Activated naive CD4-positive, alpha-beta T cell treated with anti-CD3 and anti-CD28 coated beads, Interleukin-2, amount 50 U/mL, for 16 hours (primary cell): ENCODE measurements at regions not wholly inside any gene's neighbourhood (a gene's known extent, or its start where the extent isn't known, plus 50 kb on each side); places are given as distances from the start of the nearest gene placed in this dataset.

Experiments used
- DNase-seq: peaks from one replicate; pipeline ENCODE4 v3.0.0-alpha.2; 2020

DNA sequence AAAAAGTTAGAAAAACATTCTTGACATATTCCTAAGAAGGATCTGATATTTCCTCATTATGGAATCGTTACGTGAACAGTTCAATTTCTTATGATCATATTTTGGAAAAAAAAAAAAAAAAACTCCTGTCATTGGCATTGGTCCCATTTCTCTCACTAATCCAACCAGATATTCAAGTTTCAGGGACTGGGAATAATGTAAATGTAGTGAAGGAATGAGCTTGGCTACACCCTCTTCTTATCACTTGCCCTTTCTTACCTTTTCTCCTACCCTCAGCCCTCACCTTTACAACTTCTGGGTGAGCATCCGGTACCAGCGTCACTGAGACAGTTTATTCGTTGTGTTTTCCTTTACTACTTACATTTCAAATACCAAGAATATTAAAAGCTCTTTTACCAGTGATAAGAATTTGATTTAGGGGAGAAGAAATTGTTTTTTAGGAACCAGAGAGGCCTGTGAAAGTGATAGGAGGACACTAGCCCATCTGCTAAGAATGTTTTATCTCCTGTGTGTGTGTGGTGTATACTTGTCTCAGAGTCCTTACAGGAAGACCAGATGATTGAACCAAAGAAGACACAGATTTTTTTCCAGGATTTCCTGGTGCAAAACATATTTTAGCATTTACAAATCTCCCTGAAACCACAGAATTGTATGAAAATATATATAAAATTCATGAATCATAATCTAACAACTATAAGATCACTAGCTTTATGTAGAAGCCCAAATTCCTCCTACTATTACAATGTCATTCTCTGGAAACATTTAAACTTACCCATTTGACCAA is 946.7 kb downstream of the ZPLD1 start:
- DNase-seq: no peak

DNA sequence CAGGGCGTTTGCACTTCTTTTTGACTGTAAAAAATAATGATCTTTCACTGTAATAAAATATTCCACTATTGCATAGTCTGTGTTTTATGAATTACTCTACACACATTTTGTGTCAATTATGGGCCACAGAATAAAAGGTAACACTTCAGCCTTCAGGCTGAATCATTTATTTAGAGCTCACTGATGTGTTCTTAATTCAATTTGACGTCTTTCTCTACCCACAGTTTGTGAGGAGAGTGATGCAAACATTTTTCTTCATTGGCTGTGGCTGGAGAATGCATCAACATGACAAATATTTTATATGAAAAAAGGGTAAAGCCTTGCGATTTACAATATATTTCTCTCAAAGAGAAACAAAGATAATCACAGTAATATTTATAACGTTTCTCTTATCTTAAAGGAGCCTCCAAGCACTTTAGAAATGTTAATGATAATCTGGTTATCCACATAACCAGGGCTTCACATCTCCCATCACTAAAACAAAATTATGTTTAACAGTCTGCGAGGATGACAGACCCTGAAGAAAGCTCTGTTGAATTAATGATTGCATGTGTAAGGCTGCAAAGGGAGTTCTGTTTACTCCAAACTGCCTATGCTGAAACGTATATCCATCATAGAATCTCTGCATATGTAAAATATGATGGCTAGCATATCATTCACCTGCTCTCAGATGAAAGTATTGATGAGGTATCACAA is 951.3 kb downstream of the ZPLD1 start:
- DNase-seq: no peak

DNA sequence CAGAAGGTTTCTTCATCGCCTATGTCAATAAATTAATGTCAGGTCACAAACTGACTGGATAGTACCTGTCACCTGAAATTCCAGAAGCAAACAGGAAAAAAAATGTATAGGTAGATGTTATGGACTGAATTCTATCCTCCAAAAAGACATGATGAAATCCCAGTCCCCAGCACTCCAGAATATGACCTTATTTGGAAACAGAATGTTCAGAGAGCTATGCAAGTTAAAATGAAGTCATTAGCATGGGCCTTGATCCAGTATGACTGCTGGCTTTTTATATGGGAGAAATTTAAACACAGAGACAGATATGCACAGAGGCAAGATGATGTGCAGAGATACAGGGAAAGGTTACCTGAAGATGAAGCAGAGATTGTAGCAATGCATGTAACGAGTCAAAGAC is 953.4 kb downstream of the ZPLD1 start:
- no peak for DNase-seq

DNA sequence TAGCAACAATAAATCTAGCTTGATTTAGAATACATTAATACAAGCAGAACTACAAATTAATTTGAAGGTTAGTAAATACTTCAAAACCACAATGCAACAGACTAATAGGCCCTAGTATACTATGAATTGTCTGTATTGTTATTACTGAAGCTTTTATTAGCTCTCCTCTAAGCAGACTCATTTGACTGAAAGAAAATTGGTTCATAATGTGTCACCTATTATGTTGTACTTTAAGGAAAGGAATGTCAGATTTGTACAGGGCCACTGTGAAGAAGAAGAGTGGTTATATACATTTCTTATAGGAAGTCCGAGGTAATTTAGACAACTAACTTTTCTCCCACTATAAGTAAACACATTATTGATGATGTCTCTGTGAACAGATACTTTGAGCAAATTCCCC is 954.5 kb downstream of the ZPLD1 start:
- DNase-seq: no peak

DNA sequence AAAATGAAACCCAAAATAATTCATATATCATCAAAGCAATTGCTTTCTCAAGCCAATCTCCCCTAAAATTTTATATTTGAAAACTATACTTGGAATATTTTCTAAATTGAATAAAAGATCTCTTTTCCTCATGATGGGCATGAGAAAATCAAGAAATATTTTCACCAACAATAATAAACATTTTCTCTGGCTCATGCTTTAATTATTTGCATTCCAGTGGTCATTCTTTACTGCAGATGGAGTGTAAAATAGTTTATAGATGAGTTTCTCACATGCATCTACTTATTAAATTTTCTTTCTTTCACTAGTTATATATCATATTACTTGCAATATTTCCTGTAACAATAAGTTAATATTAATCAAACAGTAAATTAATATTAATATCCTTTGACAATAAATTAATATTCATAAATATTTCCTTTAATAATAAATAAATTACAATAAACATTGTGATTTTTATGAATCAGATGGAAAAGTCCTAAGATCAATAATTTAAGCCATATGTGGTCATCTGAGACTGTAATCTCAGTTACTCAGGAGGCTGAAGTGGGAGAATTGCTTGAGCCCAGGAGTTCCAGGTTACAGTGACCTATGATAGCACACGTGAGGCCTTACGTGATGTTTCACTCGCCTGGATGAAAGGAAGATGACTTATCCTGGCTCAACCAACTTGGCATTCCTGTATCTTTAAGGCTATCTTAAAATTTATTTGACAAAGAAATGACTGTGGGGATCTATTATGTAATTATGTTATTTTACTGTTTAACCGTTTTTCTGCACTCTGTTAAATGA is 958.8 kb downstream of the ZPLD1 start:
- no peak for DNase-seq

DNA sequence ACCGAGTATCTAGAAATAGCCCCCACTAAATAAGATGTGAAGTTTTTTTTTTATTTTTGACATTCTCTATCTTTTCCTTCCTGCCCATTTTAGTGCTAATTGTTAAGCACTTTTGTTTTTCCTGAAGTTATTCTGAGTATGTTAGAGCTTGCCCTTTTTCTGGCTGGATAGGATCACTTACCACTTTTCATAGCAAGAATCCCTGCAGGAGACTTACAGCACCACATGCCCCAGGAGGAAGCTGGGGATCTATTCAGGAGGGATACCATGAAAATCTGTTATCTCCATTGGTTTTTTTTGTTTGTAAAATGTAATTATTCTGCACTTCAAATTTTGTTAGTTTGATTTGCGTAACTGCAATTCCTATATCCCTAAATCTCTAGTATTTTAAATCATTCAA is 968.4 kb downstream of the ZPLD1 start:
- no peak for DNase-seq

DNA sequence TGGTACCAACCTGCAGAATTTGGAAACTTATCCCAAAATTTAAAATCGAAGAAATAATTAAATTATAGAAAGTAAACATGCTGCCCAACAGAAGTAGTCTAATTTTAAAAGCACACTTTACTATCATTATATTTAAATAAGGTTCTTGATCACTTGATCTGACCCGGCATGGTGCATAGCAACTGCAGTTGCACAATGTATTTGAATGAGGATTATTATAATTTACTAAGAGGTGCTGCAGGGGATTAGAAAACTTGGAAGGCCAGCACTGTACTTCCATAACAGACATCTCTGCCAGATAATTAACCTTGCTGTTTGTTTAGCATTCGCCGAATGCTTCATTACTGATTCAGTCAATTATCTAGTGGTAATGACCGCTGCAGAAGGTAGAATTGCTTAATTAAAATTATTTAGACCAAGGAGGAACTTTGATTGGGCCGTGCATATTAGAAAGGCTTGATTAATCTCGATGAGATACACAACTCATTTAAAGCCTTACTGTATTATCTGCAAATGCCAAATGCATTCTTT is 971.6 kb downstream of the ZPLD1 start:
- no peak for DNase-seq

DNA sequence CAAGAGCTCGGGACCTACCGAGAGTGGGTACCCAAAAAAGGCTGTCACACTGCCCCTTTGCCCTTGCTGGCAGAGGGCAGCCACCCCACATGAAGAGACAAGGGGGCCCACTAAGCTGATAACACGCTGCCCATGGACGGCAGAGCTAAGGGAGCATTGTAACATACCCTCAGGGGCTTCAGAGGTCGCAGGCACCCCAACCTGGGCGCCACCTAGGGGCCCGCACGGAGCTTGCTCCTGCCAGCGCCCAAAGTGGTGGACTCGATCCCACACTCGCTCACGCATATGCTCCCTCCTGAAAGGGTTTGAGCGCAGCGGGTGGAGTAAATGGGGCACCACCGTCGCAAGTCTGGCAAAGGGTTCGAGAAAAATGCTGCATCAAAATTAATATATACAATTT is 975.4 kb downstream of the ZPLD1 start:
- peak; percentile 8 for DNase-seq

DNA sequence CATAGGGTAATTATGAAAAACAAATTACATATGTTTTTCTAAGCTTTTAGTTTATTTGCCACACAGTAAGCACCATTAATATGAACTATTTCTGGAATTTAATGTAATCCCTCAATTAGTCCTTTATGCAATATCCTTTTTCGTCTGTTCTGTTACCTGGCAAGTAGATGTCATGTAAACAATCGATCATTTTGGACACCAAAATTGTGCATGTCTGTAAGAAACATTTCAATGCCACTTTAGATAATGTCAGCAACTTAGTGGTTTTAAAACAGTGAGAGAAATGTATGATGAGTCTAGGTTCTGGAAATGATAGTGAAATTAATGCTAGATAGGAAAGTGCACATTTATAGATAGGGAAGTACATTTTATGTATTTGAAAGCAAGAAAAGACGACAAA is 986.6 kb downstream of the ZPLD1 start:
- DNase-seq: no peak

DNA sequence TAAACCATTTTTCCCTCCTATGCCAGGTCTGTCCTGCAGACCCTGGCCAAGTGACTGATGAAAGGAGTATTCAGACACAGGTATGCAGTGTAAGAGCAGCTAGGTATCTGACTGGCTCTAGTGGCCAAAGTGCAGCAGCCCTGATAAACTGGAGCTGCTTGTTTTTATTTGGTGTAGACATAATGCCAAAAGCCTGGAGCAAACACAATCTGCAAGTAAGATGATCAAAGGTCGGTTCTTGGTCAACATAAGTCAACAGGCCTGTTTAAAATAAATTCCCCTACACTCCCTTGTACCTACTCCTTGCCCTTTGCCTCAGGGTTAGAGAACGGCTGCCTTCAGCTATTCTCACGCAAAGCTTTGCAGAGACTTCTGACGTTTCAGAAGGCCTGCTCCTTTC is 1003.1 kb downstream of the ZPLD1 start:
- DNase-seq: no peak

DNA sequence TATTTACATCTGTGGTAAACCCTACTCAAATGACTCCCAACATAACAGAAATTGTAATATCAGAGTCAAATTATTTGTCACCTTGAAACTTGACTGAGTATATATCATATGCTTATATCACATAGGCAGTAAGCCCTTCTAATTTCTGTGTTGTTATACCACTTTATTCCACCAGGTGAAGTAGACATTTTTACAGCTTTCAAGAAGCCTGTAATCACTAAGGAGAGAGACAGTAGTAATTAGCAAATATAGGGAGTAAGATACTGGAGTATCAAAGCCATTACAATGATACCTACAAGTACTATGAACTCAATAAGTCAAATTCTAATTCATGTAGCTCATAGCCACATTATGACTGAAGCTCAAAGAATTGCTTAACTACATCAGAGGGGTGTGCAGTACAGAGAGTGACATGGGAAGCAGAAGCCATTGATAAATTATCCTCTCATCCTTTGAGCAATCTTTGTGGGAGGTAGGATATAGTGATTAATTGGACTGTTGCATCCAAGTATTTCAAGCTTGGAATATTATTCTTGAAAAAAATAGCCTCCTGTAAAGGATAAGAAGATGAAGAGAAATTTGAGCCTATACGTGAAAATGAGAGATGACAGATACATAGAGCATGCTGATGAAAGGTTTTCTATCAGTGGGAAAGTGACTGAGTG is 1005.9 kb downstream of the ZPLD1 start:
- no peak for DNase-seq

DNA sequence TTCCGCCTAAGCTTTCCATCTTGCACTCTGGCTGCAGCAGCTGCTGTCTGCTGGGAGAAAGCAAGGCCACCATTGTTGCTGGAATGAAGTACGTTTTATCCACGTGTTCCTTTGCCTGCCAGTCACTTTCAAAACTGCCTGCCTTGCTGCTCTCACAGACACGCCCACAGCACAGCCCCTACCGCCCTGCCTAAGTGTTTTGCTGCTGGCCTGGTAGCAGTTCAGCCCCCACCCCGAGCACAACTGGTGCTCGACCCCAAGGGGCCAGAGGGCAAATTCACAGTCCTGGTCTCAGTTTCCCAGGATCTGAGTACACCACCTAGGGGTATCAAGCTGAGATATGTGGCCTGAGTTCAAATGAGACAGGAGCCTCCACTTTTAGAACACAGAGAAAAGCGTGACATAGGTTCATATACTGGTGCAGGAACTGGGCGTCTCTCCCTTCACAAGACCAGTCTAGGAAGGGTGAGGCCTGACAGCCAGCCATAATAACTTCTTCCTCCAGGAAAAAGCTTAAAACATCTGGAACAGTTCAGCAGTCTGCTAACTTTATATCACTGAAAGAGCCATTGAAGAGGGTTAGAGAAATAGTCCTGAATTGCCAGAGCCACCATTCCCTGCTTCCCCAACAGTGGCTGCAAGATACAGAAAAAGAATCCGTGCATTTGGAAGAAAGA is 1012.3 kb downstream of the ZPLD1 start:
- DNase-seq: no peak

DNA sequence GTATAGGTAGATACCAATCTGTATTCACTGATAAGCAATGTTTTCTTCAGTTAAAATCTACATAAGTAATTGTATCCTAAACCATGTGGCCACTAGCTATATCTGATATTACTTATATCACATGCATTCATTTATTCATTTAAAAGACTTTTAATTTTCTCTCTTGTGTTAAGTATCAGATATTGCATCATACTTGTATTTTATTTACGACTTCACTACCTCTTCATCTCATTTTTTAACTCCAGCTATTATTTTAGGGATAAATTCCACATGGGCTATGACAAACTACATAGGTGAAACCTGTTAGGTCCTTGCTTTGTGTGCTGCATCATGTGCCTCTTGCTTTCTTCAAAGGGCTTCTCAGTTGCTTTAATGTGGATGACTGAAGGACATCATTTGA is 1018.3 kb downstream of the ZPLD1 start:
- DNase-seq: no peak

DNA sequence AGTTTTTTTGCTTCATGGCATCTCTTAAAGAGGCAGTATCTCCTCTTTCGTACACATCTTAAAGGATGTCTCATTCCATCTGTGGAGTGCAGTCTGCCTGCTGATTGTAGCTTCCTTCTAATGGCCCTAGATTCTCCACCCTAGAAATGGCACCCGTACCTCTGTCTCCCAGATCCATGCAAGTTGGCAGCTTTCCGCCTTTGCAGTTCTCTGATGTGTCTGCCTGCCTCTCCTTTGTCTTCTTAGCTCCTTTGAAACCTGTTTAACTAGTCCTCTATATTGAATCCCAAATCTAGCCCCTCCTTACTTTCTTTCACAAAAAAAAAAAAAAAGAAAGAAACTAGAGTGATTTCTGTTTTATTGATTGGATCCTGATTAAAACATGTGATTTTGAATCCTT is 1025.0 kb downstream of the ZPLD1 start:
- DNase-seq: no peak

DNA sequence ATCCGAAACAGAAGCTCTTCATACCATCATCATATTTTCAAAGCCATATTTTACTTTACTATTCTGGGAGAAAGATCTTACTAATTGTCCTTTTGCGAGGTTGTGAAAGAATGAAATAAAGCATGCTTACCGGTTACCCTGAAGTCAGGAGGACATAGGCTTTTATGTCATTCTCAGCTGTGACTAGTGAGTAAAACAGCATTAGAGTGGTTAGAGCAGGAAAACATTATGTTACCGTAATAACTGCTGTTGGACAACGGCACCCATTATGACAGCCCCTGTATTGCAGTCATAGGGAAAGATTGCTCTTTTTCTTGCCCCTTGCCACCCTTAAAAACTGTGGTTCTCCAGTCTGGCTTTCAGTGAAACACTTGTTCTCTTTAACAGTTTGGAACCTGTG is 1035.7 kb downstream of the ZPLD1 start:
- DNase-seq: no peak

DNA sequence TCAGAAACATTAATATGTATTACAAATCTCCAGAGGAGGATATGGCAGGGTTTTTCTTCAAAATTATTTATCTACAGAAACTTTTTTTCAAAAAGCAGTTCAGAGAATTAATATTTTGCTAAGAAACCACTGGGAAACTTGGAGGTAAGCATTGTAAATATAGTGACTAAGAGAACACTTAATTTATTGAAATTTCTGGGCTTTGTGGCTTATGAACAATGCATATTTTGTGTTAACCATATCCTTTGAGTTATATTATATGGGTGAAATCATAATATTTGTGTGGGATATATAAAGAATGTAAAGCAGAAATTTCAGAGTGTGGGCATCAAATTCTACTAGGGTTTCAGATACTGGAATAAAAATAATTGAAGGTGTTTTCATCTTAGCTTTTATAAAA is 1059.2 kb downstream of the ZPLD1 start:
- DNase-seq: no peak

DNA sequence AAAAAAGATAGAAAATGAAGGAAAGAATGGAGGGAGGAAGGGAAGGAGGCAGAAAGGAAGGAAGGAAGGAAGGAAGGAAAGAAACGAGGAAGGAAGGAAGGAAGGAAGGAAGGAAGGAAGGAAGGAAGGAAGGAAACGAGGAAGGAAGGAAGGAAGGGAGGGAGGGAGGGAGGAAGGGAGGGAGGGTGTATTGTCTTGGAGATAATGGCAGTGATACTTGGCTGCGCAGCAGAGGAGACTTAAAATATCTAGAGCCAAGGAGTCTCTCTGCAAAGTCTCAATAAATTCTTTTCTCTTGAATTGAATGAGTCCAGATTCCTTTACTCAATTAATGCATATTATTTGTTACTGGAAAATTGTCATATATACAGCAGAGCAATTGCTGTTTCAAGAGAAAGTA is 1059.7 kb downstream of the ZPLD1 start:
- no peak for DNase-seq

DNA sequence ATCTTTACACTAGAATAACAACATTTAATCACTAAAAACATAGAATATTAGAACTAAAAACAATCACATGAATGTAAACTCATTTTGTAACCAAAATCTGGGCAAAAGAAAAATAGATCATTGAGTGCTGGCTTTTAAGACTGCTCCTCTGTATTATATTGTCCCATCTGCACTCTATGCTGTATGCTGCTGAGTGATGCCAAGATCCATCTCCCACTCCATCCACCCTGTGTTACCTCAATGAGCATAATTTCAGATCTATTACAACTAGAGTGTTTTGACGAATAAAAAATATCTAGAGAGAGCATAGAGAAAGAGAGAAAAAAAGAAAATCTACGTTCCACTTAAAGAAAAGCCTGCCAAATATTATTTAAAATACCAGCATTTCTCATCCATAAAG is 1060.4 kb downstream of the ZPLD1 start:
- no peak for DNase-seq

DNA sequence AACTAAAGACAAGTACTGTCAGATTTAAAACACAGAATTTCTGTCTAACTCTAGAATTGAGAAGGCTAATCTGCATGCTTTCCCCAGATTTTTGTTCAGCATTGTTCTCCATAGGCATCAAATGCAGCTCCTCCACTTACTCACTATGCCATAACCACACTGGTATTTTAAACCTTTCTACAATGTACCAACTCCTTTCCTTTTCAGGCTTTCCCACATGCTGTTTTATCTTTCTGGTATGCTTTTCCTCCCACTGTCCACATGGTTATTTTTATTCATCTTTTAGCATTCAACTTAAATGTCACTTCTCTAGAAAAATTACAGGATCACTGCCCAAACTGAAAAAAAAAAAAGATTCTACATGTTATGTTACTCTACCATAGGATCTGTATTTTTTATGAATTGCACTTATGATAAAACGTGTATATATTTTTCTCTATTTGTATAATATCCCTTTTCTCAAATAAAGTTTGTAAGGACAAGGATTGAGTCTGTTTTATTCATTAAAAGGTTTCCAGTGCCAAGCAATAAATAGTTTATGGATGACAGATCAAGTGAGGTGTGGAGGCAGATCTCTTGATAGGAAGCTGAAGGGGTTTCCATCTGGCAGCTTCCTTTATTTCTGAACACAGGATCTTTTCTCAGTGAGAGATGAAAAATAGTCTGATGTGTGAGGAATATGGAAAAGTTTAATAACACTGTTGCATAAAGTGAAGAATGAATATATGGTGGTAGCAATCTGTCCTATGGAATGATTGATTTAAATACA is 1064.5 kb downstream of the ZPLD1 start:
- no peak for DNase-seq

DNA sequence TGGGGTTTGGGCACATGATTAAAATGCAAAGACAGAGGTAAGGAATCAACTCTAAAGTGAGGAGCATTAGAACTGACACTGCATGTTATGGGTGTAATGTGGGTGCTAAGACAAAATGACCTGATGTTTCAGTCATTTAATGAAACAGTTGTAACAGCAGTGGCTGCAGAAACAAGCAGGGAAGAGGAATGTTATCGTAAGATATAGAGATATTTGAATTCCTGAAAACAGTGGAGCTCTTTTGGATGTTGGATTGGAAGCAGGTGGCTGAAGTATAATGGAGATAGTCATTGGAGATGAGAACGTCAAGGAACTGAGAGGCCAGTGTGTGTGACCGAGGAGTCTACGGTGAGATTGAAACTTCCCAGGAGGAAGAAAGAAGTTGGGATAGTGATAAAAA is 1065.2 kb downstream of the ZPLD1 start:
- DNase-seq: no peak

DNA sequence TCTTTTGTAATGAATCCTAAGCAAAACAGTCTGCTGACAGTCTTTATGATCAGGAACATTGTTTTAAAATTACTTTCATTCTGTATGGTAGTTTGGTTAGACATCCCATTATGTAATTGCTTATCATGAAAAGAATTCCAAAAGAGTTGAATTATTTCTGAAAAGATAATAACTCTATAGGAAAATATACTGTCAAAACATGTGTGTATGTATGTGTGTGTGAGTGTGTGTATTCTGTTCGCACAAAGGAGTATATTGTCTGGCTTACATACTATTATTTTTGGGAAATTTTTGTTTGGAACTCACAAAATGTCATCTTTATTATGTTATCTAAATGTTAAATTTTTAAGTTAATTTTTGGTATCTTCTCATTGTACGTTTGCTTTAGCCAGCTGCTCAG is 1075.9 kb downstream of the ZPLD1 start:
- no peak for DNase-seq

DNA sequence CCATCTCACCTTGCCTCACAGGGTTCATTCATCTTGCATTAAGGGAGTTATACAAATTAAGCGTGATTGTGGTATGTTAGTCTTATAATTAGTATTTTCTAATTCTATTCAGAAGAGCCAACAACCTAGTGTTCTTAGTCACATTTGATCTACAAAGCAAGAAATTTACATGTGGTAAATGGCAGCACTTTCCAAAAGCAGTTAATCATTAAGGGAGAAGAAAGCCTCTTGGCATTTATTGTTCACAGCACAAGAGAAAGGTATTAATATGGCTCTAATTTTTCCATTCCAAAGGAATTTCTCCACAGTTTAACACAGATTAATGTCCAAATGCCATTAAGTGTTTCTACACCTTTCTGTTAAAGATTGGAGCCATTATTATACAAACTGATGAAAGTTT is 1077.1 kb downstream of the ZPLD1 start:
- DNase-seq: no peak
